SHP77 treated with DMSO at 0.1 percent for 48 hours (cell line): ENCODE measurements at regions not wholly inside any gene's neighbourhood (a gene's known extent, or its start where the extent isn't known, plus 50 kb on each side); places are given as distances from the start of the nearest gene placed in this dataset.

Source experiments
- DNase-seq: peaks from one replicate; lab custom pipeline; 2025; lab: John Stamatoyannopoulos, UW

- DNase-seq, result no peak
Observed at GRCh38 chrX:39601231-39602177, 496.3 kb downstream of the BCOR start.

- DNase-seq, result no peak
Observed at GRCh38 chrX:39602195-39602594, 495.6 kb downstream of the BCOR start.

- DNase-seq, result no peak
Observed at GRCh38 chrX:39603230-39603629, 494.5 kb downstream of the BCOR start.

- no peak for DNase-seq
Observed at GRCh38 chrX:39605183-39605582, 492.6 kb downstream of the BCOR start.

- no peak for DNase-seq
Observed at GRCh38 chrX:39605866-39606265, 491.9 kb downstream of the BCOR start.

- DNase-seq, result no peak
Observed at GRCh38 chrX:39609941-39610340, 487.8 kb downstream of the BCOR start.

- no peak for DNase-seq
Observed at GRCh38 chrX:39611468-39611867, 486.3 kb downstream of the BCOR start.

- no peak for DNase-seq
Observed at GRCh38 chrX:39613482-39613995, 484.2 kb downstream of the BCOR start.

GRCh38 chrX:39613997-39614679 lies 483.6 kb downstream of the BCOR start:
- no peak for DNase-seq

- DNase-seq, result no peak
Observed at GRCh38 chrX:39614680-39614998, 483.1 kb downstream of the BCOR start.

GRCh38 chrX:39616098-39616729 lies 481.5 kb downstream of the BCOR start:
- DNase-seq, result no peak

GRCh38 chrX:39616731-39617130 lies 481.0 kb downstream of the BCOR start:
- DNase-seq, result no peak

- no peak for DNase-seq
Observed at GRCh38 chrX:39618178-39618577, 479.6 kb downstream of the BCOR start.

- no peak for DNase-seq
Observed at GRCh38 chrX:39619182-39620009, 478.4 kb downstream of the BCOR start.

GRCh38 chrX:39624166-39624565 lies 473.6 kb downstream of the BCOR start:
- no peak for DNase-seq

- DNase-seq, result no peak
Observed at GRCh38 chrX:39625810-39626209, 471.9 kb downstream of the BCOR start.

GRCh38 chrX:39626749-39627148 lies 471.0 kb downstream of the BCOR start:
- no peak for DNase-seq

GRCh38 chrX:39627257-39627656 lies 470.5 kb downstream of the BCOR start:
- DNase-seq, result no peak

GRCh38 chrX:39629001-39629400 lies 468.8 kb downstream of the BCOR start:
- no peak for DNase-seq

- DNase-seq, result no peak
Observed at GRCh38 chrX:39630344-39630743, 467.4 kb downstream of the BCOR start.

- no peak for DNase-seq
Observed at GRCh38 chrX:39631276-39632229, 466.2 kb downstream of the BCOR start.
